Fibroblast of skin of scalp (primary cell): ENCODE measurements at regions not wholly inside any gene's neighbourhood (a gene's known extent, or its start where the extent isn't known, plus 50 kb on each side); places are given as distances from the start of the nearest gene placed in this dataset.
A peak's percentile ranks its signal among the peaks of the same experiment; 100 is the strongest.

Source experiments
- DNase-seq: peaks from one replicate; pipeline ENCODE4 v3.0.0-alpha.2; 2013

GRCh38 chr18:41540237-41540871 is 414.7 kb upstream of the PIK3C3 start:
- no peak for DNase-seq

GRCh38 chr18:41538751-41539150 is 416.3 kb upstream of the PIK3C3 start:
- no peak for DNase-seq

- no peak for DNase-seq
These were observed 417.4 kb upstream of the PIK3C3 start for GRCh38 chr18:41537666-41538065.

- peak; percentile 0 for DNase-seq
These were observed 422.5 kb upstream of the PIK3C3 start for GRCh38 chr18:41532344-41533086.

GRCh38 chr18:41530970-41531369 is 424.1 kb upstream of the PIK3C3 start:
- DNase-seq, result no peak

- no peak for DNase-seq
These were observed 425.9 kb upstream of the PIK3C3 start for GRCh38 chr18:41529093-41529492.

- no peak for DNase-seq
These were observed 429.0 kb upstream of the PIK3C3 start for GRCh38 chr18:41526054-41526453.

GRCh38 chr18:41524674-41525470 is 430.2 kb upstream of the PIK3C3 start:
- DNase-seq, result no peak

- DNase-seq, result no peak
These were observed 437.9 kb upstream of the PIK3C3 start for GRCh38 chr18:41517142-41517541.

GRCh38 chr18:41513438-41513837 is 441.6 kb upstream of the PIK3C3 start:
- DNase-seq, result no peak

- no peak for DNase-seq
These were observed 450.7 kb upstream of the PIK3C3 start for GRCh38 chr18:41504316-41504715.

GRCh38 chr18:41501848-41502247 is 453.2 kb upstream of the PIK3C3 start:
- DNase-seq, result no peak

- DNase-seq, result no peak
These were observed 455.7 kb upstream of the PIK3C3 start for GRCh38 chr18:41499345-41499744.

GRCh38 chr18:41490861-41491260 is 464.2 kb upstream of the PIK3C3 start:
- no peak for DNase-seq

GRCh38 chr18:41486575-41486974 is 468.5 kb upstream of the PIK3C3 start:
- no peak for DNase-seq

GRCh38 chr18:41484069-41484468 is 471.0 kb upstream of the PIK3C3 start:
- DNase-seq, result no peak

- no peak for DNase-seq
These were observed 472.5 kb upstream of the PIK3C3 start for GRCh38 chr18:41482501-41482900.

GRCh38 chr18:41466436-41467160 is 488.4 kb upstream of the PIK3C3 start:
- DNase-seq, result no peak

GRCh38 chr18:41465386-41465785 is 489.6 kb upstream of the PIK3C3 start:
- DNase-seq, result no peak

- DNase-seq, result no peak
These were observed 490.8 kb upstream of the PIK3C3 start for GRCh38 chr18:41464278-41464677.

- DNase-seq, result no peak
These were observed 492.1 kb upstream of the PIK3C3 start for GRCh38 chr18:41462946-41463345.

- no peak for DNase-seq
These were observed 493.9 kb upstream of the PIK3C3 start for GRCh38 chr18:41461114-41461513.

- DNase-seq, result no peak
These were observed 495.4 kb upstream of the PIK3C3 start for GRCh38 chr18:41459656-41460055.
